Liver (tissue), 8 donors: ENCODE measurements at regions not wholly inside any gene's neighbourhood (a gene's known extent, or its start where the extent isn't known, plus 50 kb on each side); places are given as distances from the start of the nearest gene placed in this dataset.

Experiments used
- DNase-seq: peaks from one replicate; pipeline ENCODE4 v3.0.0-alpha.2; 2017; ENCODE audit warnings: low spot score
- H3K27ac ChIP-seq, 2 donors: one replicate each; pipeline ENCODE4 v1.7.0; 2013; ENCODE audit warnings: inconsistent platforms in 2 of 2, low read length in 2 of 2, control low read depth in 1 of 2, low read depth in 1 of 2, mild to moderate bottlenecking in 1 of 2
- H3K27me3 ChIP-seq, 4 donors: one replicate each; pipeline versions ENCODE4 v1.6.1 to v1.7.0; 2013; ENCODE audit warnings: low read length in 3 of 4, inconsistent platforms in 1 of 4, mild to moderate bottlenecking in 1 of 4, moderate library complexity in 1 of 4; ENCODE audit not compliant: control insufficient read depth in 4 of 4, insufficient read depth in 4 of 4
- H3K36me3 ChIP-seq, 4 donors: one replicate each; pipeline versions ENCODE4 v1.6.1 to v1.7.0; 2013; ENCODE audit warnings: low read length in 3 of 4, mild to moderate bottlenecking in 3 of 4, low read depth in 1 of 4, moderate library complexity in 1 of 4; ENCODE audit not compliant: control insufficient read depth in 4 of 4, insufficient read depth in 3 of 4
- H3K4me1 ChIP-seq, 4 donors: one replicate each; pipeline versions ENCODE4 v1.6.1 to v1.7.0; 2013; ENCODE audit warnings: low read length in 3 of 4, mild to moderate bottlenecking in 3 of 4, moderate library complexity in 1 of 4; ENCODE audit not compliant: control insufficient read depth in 4 of 4, insufficient read depth in 4 of 4
- H3K4me3 ChIP-seq, 3 donors: one replicate each; pipeline versions ENCODE4 v1.6.1 to v1.7.0; 2013; ENCODE audit warnings: low read length in 3 of 3, control low read depth in 1 of 3, low read depth in 1 of 3, mild to moderate bottlenecking in 1 of 3
- H3K9ac ChIP-seq, 2 donors: one replicate each; pipeline ENCODE4 v1.7.0; 2013; ENCODE audit warnings: low read length in 2 of 2, mild to moderate bottlenecking in 2 of 2, moderate library complexity in 2 of 2, control low read depth in 1 of 2, low read depth in 1 of 2
- H3K9me3 ChIP-seq, 4 donors: one replicate each; pipeline versions ENCODE4 v1.6.1 to v1.7.0; 2013; ENCODE audit warnings: low read length in 3 of 4; ENCODE audit not compliant: control insufficient read depth in 4 of 4
- ATF3 ChIP-seq: IDR thresholded peaks from 2 replicates; pipeline ENCODE4 v1.6.1; 2016; ENCODE audit warnings: antibody characterized with exemption
- CTCF ChIP-seq: fragments of 150-350 bp; IDR thresholded peaks from 2 replicates; pipeline ENCODE4 v1.5.1; 2017; ENCODE audit warnings: improper control_type of control experiment, low read depth, low read length; ENCODE audit not compliant: missing input control
- EGR1 ChIP-seq, 2 donors: IDR thresholded peaks; 2 replicates each; pipeline ENCODE4 v1.6.1; 2016 to 2018; ENCODE audit warnings: antibody characterized with exemption in 2 of 2, low read depth in 2 of 2
- FOXA1 ChIP-seq: IDR thresholded peaks from 2 replicates; pipeline ENCODE4 v1.6.1; 2016; ENCODE audit warnings: antibody characterized with exemption
- FOXA2 ChIP-seq: IDR thresholded peaks from 2 replicates; pipeline ENCODE4 v1.6.1; 2016; ENCODE audit warnings: antibody characterized with exemption
- GABPA ChIP-seq, 2 donors: IDR thresholded peaks in 1 of 2; conservative IDR thresholded peaks in 1 of 2; 2 replicates each; pipeline ENCODE4 v1.6.1; 2016; ENCODE audit warnings: antibody characterized with exemption in 2 of 2, mild to moderate bottlenecking in 1 of 2, moderate library complexity in 1 of 2
- HNF4A ChIP-seq, 2 donors: conservative IDR thresholded peaks; 2 replicates each; pipeline ENCODE4 v1.6.1; 2016; ENCODE audit warnings: antibody characterized with exemption in 2 of 2, mild to moderate bottlenecking in 2 of 2
- HNF4G ChIP-seq: IDR thresholded peaks from 2 replicates; pipeline ENCODE4 v1.6.1; 2016; ENCODE audit warnings: antibody characterized with exemption
- JUND ChIP-seq, 2 donors: IDR thresholded peaks; 2 replicates each; pipeline ENCODE4 v1.6.1; 2016; ENCODE audit warnings: antibody characterized with exemption in 2 of 2
- MAX ChIP-seq: IDR thresholded peaks from 2 replicates; pipeline ENCODE4 v1.6.1; 2016; ENCODE audit warnings: antibody characterized with exemption
- NR2F2 ChIP-seq: IDR thresholded peaks from 2 replicates; pipeline ENCODE4 v1.6.1; 2016; ENCODE audit warnings: antibody characterized with exemption
- RAD21 ChIP-seq, 2 donors: IDR thresholded peaks; 2 replicates each; pipeline ENCODE4 v1.6.1; 2016; ENCODE audit warnings: antibody characterized with exemption in 2 of 2, mild to moderate bottlenecking in 2 of 2
- REST ChIP-seq: IDR thresholded peaks from 2 replicates; pipeline ENCODE4 v1.6.1; 2016; ENCODE audit warnings: antibody characterized with exemption, mild to moderate bottlenecking
- RXRA ChIP-seq, 2 donors: IDR thresholded peaks; 2 replicates each; pipeline ENCODE4 v1.6.1; 2017 to 2018; ENCODE audit warnings: antibody characterized with exemption in 2 of 2, mild to moderate bottlenecking in 1 of 2
- SP1 ChIP-seq: IDR thresholded peaks from 2 replicates; pipeline ENCODE4 v1.6.1; 2018; ENCODE audit warnings: antibody characterized with exemption, mild to moderate bottlenecking
- TAF1 ChIP-seq: conservative IDR thresholded peaks from 2 replicates; pipeline ENCODE4 v1.6.1; 2016; ENCODE audit warnings: antibody characterized with exemption, mild to moderate bottlenecking
- YY1 ChIP-seq: IDR thresholded peaks from 2 replicates; pipeline ENCODE4 v1.6.1; 2016; ENCODE audit warnings: antibody characterized with exemption, mild to moderate bottlenecking
- ZBTB33 ChIP-seq: IDR thresholded peaks from 2 replicates; pipeline ENCODE4 v1.6.1; 2016; ENCODE audit warnings: antibody characterized with exemption
- WGBS: extraction: QIAGEN DNeasy Blood & Tissue Kit; methylation state at CpG from one replicate; pipeline ENCODE4 v1.1.7; 2013; 5-methylcytosine and 5-hydroxymethylcytosine counted together
- donor health status: healthy.
- donor health status: healthy.
- donor health status: healthy.
- donor health status: healthy.
- donor health status: healthy.

- Histone ChIP-seq H3K9me3 (peaks cover 0 to 4% (median 0%) of the 10 kb centered on the region in 4 donors), H3K27me3 (no peaks in the 10 kb centered on the region), H3K27ac (no peak overlapping the region), H3K4me3 (no peak overlapping the region), H3K4me1 (no peaks in the 10 kb centered on the region), H3K36me3 (no peaks in the 10 kb centered on the region), H3K9ac (no peak overlapping the region)
- TF ChIP-seq SP1: no peak
- no peak for TF ChIP-seq TAF1
- no peak for TF ChIP-seq REST
- TF ChIP-seq RAD21 (IDR thresholded peaks at IDR 0.05): no peak
- no peak for TF ChIP-seq FOXA2
- no peak for TF ChIP-seq MAX
- TF ChIP-seq HNF4A (conservative IDR thresholded peaks at IDR 0.05): no peak
- TF ChIP-seq RXRA (IDR thresholded peaks at IDR 0.05): no peak
- no peak for TF ChIP-seq ZBTB33
- TF ChIP-seq HNF4G: no peak
- no peak for TF ChIP-seq CTCF
- no peak for TF ChIP-seq YY1
- no peak for TF ChIP-seq JUND (IDR thresholded peaks at IDR 0.05)
- no peak for TF ChIP-seq GABPA (IDR thresholded peaks at IDR 0.05 in 1 of 2, conservative IDR thresholded peaks at IDR 0.05 in 1 of 2)
- TF ChIP-seq NR2F2: no peak
- no peak for TF ChIP-seq EGR1 (IDR thresholded peaks at IDR 0.05; ENCODE audit: low read depth in 2 of 2)
- no peak for TF ChIP-seq ATF3
- TF ChIP-seq FOXA1: no peak
- no peak for DNase-seq
Observed at GRCh38 chr16:64654178-64654577, 467.7 kb downstream of the CDH11 start.

GRCh38 chr16:64648282-64648681 is 473.6 kb downstream of the CDH11 start:
- Histone ChIP-seq H3K9me3 (peaks cover 0 to 4% (median 0%) of the 10 kb centered on the region in 4 donors), H3K9ac (no peak overlapping the region), H3K27ac (no peak overlapping the region), H3K36me3 (no peaks in the 10 kb centered on the region), H3K27me3 (no peaks in the 10 kb centered on the region), H3K4me1 (no peaks in the 10 kb centered on the region), H3K4me3 (no peak overlapping the region)
- 66% methylated on average over 3 of the region's 3 CpGs for WGBS
- TF ChIP-seq SP1 (no peak), TAF1 (no peak), FOXA2 (no peak), FOXA1 (no peak), ATF3 (no peak), CTCF (no peak), ZBTB33 (no peak)
- no peak for DNase-seq
